ENCODE measurements at regions not wholly inside any gene's neighbourhood (a gene's known extent, or its start where the extent isn't known, plus 50 kb on each side); places are given as distances from the start of the nearest gene placed in this dataset.

GRCh38 chr3:36132214-36132613 lies 248.1 kb upstream of the STAC start:
- TF ChIP-seq CTCF (IDR thresholded peaks at IDR 0.05; ENCODE audit: poor library complexity) (no peak), EZH2 (IDR thresholded peaks at IDR 0.05; ENCODE audit: borderline replicate concordance) (no peak)

All from hepatocyte (in vitro differentiated cells).